SHP77 (cell line): ENCODE measurements at regions not wholly inside any gene's neighbourhood (a gene's known extent, or its start where the extent isn't known, plus 50 kb on each side); places are given as distances from the start of the nearest gene placed in this dataset.
A peak's percentile ranks its signal among the peaks of the same experiment; 100 is the strongest.
"Not testable (repeated sequence)": the region's sequence is repeated elsewhere in the genome, so short reads cannot be mapped to it uniquely, and the experiment has no call there.

Source experiments
- DNase-seq, 2 experiments: peaks; one replicate each; lab custom pipeline; 2025; lab: John Stamatoyannopoulos, UW

- DNase-seq, result no peak
These were observed 60.3 kb downstream of the CHRD start for GRCh38 chr3:184440151-184440550.

- DNase-seq, result no peak
These were observed 61.5 kb downstream of the CHRD start for GRCh38 chr3:184441202-184441900.

GRCh38 chr3:184443364-184443763 lies 63.5 kb downstream of the CHRD start:
- DNase-seq, result no peak

GRCh38 chr3:184443831-184444230 lies 64.0 kb downstream of the CHRD start:
- DNase-seq, result no peak

- no peak for DNase-seq
These were observed 68.7 kb downstream of the CHRD start for GRCh38 chr3:184448321-184449160.

- DNase-seq, result no peak
These were observed 69.3 kb downstream of the CHRD start for GRCh38 chr3:184449161-184449515.

GRCh38 chr3:184450547-184450946 lies 70.7 kb downstream of the CHRD start:
- no peak for DNase-seq

GRCh38 chr3:184453296-184453695 lies 73.4 kb downstream of the CHRD start:
- DNase-seq, result no peak

- DNase-seq, result no peak
These were observed 76.1 kb downstream of the CHRD start for GRCh38 chr3:184455991-184456390.

GRCh38 chr3:184456476-184456875 lies 76.6 kb downstream of the CHRD start:
- DNase-seq, result no peak

- DNase-seq, result no peak
These were observed 77.5 kb downstream of the CHRD start for GRCh38 chr3:184457329-184457728.

- not testable (repeated sequence) for DNase-seq
These were observed 78.0 kb downstream of the CHRD start for GRCh38 chr3:184457784-184458377.

- no peak for DNase-seq
These were observed 79.5 kb downstream of the CHRD start for GRCh38 chr3:184459355-184459754.

- no peak for DNase-seq
These were observed 80.4 kb downstream of the CHRD start for GRCh38 chr3:184460276-184460675.

GRCh38 chr3:184461219-184461618 lies 81.4 kb downstream of the CHRD start:
- no peak for DNase-seq

- DNase-seq, result no peak
These were observed 86.1 kb downstream of the CHRD start for GRCh38 chr3:184465883-184466412.

- no peak for DNase-seq
These were observed 86.6 kb downstream of the CHRD start for GRCh38 chr3:184466413-184466960.

- no peak for DNase-seq
These were observed 87.3 kb downstream of the CHRD start for GRCh38 chr3:184467171-184467570.

- no peak for DNase-seq
These were observed 90.7 kb downstream of the CHRD start for GRCh38 chr3:184470551-184470950.

- DNase-seq, result no peak
These were observed 90.1 kb upstream of the EPHB3 start for GRCh38 chr3:184471439-184471838.

- DNase-seq, result peak in 1 of 2 experiments; percentile 1
These were observed 88.7 kb upstream of the EPHB3 start for GRCh38 chr3:184472723-184473428.

- no peak for DNase-seq
These were observed 86.7 kb upstream of the EPHB3 start for GRCh38 chr3:184474897-184475296.
